ENCODE measurements at regions not wholly inside any gene's neighbourhood (a gene's known extent, or its start where the extent isn't known, plus 50 kb on each side); places are given as distances from the start of the nearest gene placed in this dataset.
A peak's percentile ranks its signal among the peaks of the same experiment; 100 is the strongest.

DNA sequence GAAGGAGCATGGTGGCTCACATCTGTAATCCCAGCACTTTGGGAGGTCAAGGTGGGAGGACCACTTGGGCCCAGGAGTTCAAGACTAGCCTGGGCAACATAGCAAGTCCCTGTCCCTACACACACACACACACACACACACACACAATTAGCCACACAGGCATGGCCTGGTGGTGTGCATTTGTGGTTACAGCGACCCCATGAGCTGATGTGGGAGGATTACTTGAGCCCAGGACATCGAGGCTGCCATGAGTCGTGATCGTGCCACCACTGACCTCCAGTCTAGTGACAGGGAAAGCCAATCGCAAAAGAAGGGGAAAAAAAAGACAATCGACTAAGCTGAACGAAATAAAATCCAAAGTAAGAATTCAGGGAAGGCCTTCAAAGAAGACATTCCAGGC is 67.9 kb downstream of the TBX3 start:
- Histone ChIP-seq H3K9me3 (ENCODE audit: low read depth) (no peaks in the 10 kb centered on the region), H2AFZ (no peak overlapping the region)
- WGBS (ENCODE audit: low lambda C conversion rate, missing lambda C conversion rate), result 91% methylated on average over 7 of the region's 7 CpGs

GRCh38 chr12:114614040-114614439 is 69.9 kb downstream of the TBX3 start:
- Histone ChIP-seq H2AFZ (no peak overlapping the region), H3K27me3 (no peaks in the 10 kb centered on the region), H3K4me2 (no peak overlapping the region), H3K9me3 (ENCODE audit: low read depth) (no peaks in the 10 kb centered on the region), H3K36me3 (replicated peaks; ENCODE audit: insufficient read depth, low read depth) (no peaks in the 10 kb centered on the region), H3K9me2 (replicated peaks; ENCODE audit: insufficient read depth) (no peaks in the 10 kb centered on the region), H3K4me3 (no peak overlapping the region), H3K27ac (no peak overlapping the region), H3K4me1 (ENCODE audit: insufficient read depth) (peaks cover 11% of the 10 kb centered on the region), H4K20me1 (ENCODE audit: insufficient read depth, poor library complexity, severe bottlenecking) (no peaks in the 10 kb centered on the region), H3K79me2 (no peaks in the 10 kb centered on the region)
- TF ChIP-seq, protein P1, sequence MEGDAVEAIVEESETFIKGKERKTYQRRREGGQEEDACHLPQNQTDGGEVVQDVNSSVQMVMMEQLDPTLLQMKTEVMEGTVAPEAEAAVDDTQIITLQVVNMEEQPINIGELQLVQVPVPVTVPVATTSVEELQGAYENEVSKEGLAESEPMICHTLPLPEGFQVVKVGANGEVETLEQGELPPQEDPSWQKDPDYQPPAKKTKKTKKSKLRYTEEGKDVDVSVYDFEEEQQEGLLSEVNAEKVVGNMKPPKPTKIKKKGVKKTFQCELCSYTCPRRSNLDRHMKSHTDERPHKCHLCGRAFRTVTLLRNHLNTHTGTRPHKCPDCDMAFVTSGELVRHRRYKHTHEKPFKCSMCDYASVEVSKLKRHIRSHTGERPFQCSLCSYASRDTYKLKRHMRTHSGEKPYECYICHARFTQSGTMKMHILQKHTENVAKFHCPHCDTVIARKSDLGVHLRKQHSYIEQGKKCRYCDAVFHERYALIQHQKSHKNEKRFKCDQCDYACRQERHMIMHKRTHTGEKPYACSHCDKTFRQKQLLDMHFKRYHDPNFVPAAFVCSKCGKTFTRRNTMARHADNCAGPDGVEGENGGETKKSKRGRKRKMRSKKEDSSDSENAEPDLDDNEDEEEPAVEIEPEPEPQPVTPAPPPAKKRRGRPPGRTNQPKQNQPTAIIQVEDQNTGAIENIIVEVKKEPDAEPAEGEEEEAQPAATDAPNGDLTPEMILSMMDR (IDR thresholded peaks at IDR 0.05; ENCODE audit: poor library complexity), result no peak
- TF ChIP-seq EZH2 (IDR thresholded peaks at IDR 0.05; ENCODE audit: borderline replicate concordance) (no peak), EZH2phosphoT487 (IDR thresholded peaks at IDR 0.05; ENCODE audit: low read depth, severe bottlenecking, unreplicated experiment) (no peak)
- no peak for DNase-seq (ENCODE audit: low spot score)
- 85% methylated on average over 3 of the region's 3 CpGs for WGBS (ENCODE audit: low lambda C conversion rate, missing lambda C conversion rate)

More for the DNA sequence above, 67.9 kb downstream of the TBX3 start:
- Histone ChIP-seq H3K4me3 (no peak overlapping the region), H3K27me3 (no peaks in the 10 kb centered on the region), H3K36me3 (replicated peaks; ENCODE audit: insufficient read depth, low read depth) (no peaks in the 10 kb centered on the region), H3K27ac (no peak overlapping the region), H3K79me2 (no peaks in the 10 kb centered on the region), H3K4me1 (ENCODE audit: insufficient read depth) (peaks cover 6% of the 10 kb centered on the region), H4K20me1 (ENCODE audit: insufficient read depth, poor library complexity, severe bottlenecking) (no peaks in the 10 kb centered on the region), H3K9me2 (replicated peaks; ENCODE audit: insufficient read depth) (no peaks in the 10 kb centered on the region), H3K4me2 (no peak overlapping the region)
- DNase-seq (ENCODE audit: low spot score), result no peak
- TF ChIP-seq, protein P1 (IDR thresholded peaks at IDR 0.05; ENCODE audit: poor library complexity), result no peak
- TF ChIP-seq EZH2 (IDR thresholded peaks at IDR 0.05; ENCODE audit: borderline replicate concordance) (no peak), EZH2phosphoT487 (IDR thresholded peaks at IDR 0.05; ENCODE audit: low read depth, severe bottlenecking, unreplicated experiment) (no peak)

DNA sequence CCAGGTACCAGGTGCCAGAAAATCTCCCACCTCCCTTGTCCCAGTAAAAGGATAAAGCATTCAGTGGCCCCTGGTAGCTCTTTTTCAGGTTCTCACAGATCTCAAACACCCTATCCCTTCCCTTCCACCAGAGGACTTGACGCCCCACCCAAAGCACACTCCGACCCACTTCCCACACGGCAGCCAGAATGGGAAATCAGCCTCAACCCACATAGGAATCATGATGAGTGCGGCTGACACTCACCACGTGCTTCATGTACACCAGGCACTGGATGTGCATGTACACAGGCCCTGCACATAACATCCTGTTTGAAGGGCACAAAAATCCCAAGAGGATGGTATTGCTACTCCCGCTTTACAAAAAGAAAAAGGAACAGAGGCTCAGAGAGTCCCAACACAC is 71.9 kb downstream of the TBX3 start:
- no peak for DNase-seq (ENCODE audit: low spot score)
- no peak overlapping the region for H3K4me3 ChIP-seq
- no peaks in the 10 kb centered on the region for H3K79me2 ChIP-seq
- no peaks in the 10 kb centered on the region for H3K36me3 ChIP-seq (replicated peaks; ENCODE audit: insufficient read depth, low read depth)
- WGBS (ENCODE audit: low lambda C conversion rate, missing lambda C conversion rate), result 77% methylated on average over 6 of the region's 6 CpGs
- H3K9me2 ChIP-seq (replicated peaks; ENCODE audit: insufficient read depth), result no peaks in the 10 kb centered on the region
- H3K4me2 ChIP-seq, result peak overlapping the region; percentile 19
- TF ChIP-seq EZH2phosphoT487 (IDR thresholded peaks at IDR 0.05; ENCODE audit: low read depth, severe bottlenecking, unreplicated experiment), result no peak
- H2AFZ ChIP-seq, result no peak overlapping the region
- H4K20me1 ChIP-seq (ENCODE audit: insufficient read depth, poor library complexity, severe bottlenecking), result no peaks in the 10 kb centered on the region
- peaks cover 11% of the 10 kb centered on the region for H3K4me1 ChIP-seq (ENCODE audit: insufficient read depth)
- no peaks in the 10 kb centered on the region for H3K27me3 ChIP-seq
- no peaks in the 10 kb centered on the region for H3K9me3 ChIP-seq (ENCODE audit: low read depth)
- peak overlapping the region; percentile 66 for H3K27ac ChIP-seq

GRCh38 chr12:114611145-114612018 is 72.6 kb downstream of the TBX3 start:
- DNase-seq (ENCODE audit: low spot score), result peak; percentile 77
- peak overlapping the region; percentile 51 for H3K4me2 ChIP-seq
- H3K79me2 ChIP-seq, result no peaks in the 10 kb centered on the region
- no peaks in the 10 kb centered on the region for H3K9me3 ChIP-seq (ENCODE audit: low read depth)
- no peak overlapping the region for H3K4me3 ChIP-seq
- no peak overlapping the region for H2AFZ ChIP-seq
- H3K9me2 ChIP-seq (replicated peaks; ENCODE audit: insufficient read depth), result no peaks in the 10 kb centered on the region
- peak overlapping the region; percentile 66 for H3K27ac ChIP-seq
- no peaks in the 10 kb centered on the region for H3K27me3 ChIP-seq
- WGBS (ENCODE audit: low lambda C conversion rate, missing lambda C conversion rate), result 61% methylated on average over 8 of the region's 8 CpGs
- TF ChIP-seq EZH2 (IDR thresholded peaks at IDR 0.05; ENCODE audit: borderline replicate concordance) (no peak), EZH2phosphoT487 (IDR thresholded peaks at IDR 0.05; ENCODE audit: low read depth, severe bottlenecking, unreplicated experiment) (no peak)
- TF ChIP-seq, protein P1 (IDR thresholded peaks at IDR 0.05; ENCODE audit: poor library complexity), result no peak
- H3K4me1 ChIP-seq (ENCODE audit: insufficient read depth), result peaks cover 11% of the 10 kb centered on the region
- no peaks in the 10 kb centered on the region for H4K20me1 ChIP-seq (ENCODE audit: insufficient read depth, poor library complexity, severe bottlenecking)
- H3K36me3 ChIP-seq (replicated peaks; ENCODE audit: insufficient read depth, low read depth), result no peaks in the 10 kb centered on the region

All from hepatocyte (in vitro differentiated cells).